CD8-positive, alpha-beta memory T cell (primary cell): ENCODE measurements at regions not wholly inside any gene's neighbourhood (a gene's known extent, or its start where the extent isn't known, plus 50 kb on each side); places are given as distances from the start of the nearest gene placed in this dataset.
"Not testable (repeated sequence)": the region's sequence is repeated elsewhere in the genome, so short reads cannot be mapped to it uniquely, and the experiment has no call there.

Experiments
- CTCF ChIA-PET: fragments of 350-600 bp; sonication (Branson Sonifier 250); formaldehyde crosslinking; loops from one replicate; lab custom pipeline; 2021; ENCODE audit warnings: antibody characterized with exemption; lab: Charles Lee
- POLR2A ChIA-PET: fragments of 350-600 bp; sonication (Branson Sonifier 250); formaldehyde crosslinking; loops from one replicate; lab custom pipeline; 2021; ENCODE audit warnings: antibody characterized with exemption; lab: Charles Lee
- DNase-seq, 5 donors: peaks; one replicate each; pipeline versions ENCODE4 v3.0.0 to v3.0.0-alpha.2; 2020 to 2022; ENCODE audit warnings: mixed read lengths in 1 of 5
- H3K27ac ChIP-seq: one replicate; pipeline ENCODE4 v1.7.0; 2013; ENCODE audit warnings: low read depth, mild to moderate bottlenecking, low read length, moderate library complexity
- H3K27me3 ChIP-seq: 2 replicates; pipeline ENCODE4 v1.7.0; 2013; ENCODE audit warnings: low read length, mild to moderate bottlenecking; ENCODE audit not compliant: insufficient read depth, poor library complexity, severe bottlenecking
- H3K36me3 ChIP-seq: 2 replicates; pipeline ENCODE4 v1.7.0; 2013; ENCODE audit warnings: mild to moderate bottlenecking, low read length, moderate library complexity; ENCODE audit not compliant: insufficient read depth
- H3K4me1 ChIP-seq: 2 replicates; pipeline ENCODE4 v1.7.0; 2013; ENCODE audit warnings: mild to moderate bottlenecking, low read length, moderate library complexity; ENCODE audit not compliant: insufficient read depth
- H3K4me3 ChIP-seq: 2 replicates; pipeline ENCODE4 v1.7.0; 2013; ENCODE audit warnings: mild to moderate bottlenecking, low read length
- H3K9me3 ChIP-seq: 2 replicates; pipeline ENCODE4 v1.7.0; 2013; ENCODE audit warnings: mild to moderate bottlenecking, low read length
- H3K27ac Mint-ChIP-seq, 8 donors: one replicate each; pipeline ENCODE4 v1.8.0; 2020 to 2021; ENCODE audit warnings: mixed read lengths in 8 of 8, mild to moderate bottlenecking in 6 of 8, inconsistent platforms in 3 of 8, moderate library complexity in 3 of 8
- H3K27me3 Mint-ChIP-seq, 2 donors: one replicate each; pipeline ENCODE4 v1.8.0; 2020 to 2021; ENCODE audit warnings: mixed read lengths in 2 of 2, mild to moderate bottlenecking in 1 of 2, moderate library complexity in 1 of 2
- H3K36me3 Mint-ChIP-seq, 3 donors: one replicate each; pipeline ENCODE4 v1.8.0; 2020 to 2021; ENCODE audit warnings: mixed read lengths in 3 of 3, inconsistent platforms in 1 of 3, mild to moderate bottlenecking in 1 of 3
- H3K4me1 Mint-ChIP-seq, 3 donors: one replicate each; pipeline ENCODE4 v1.8.0; 2020 to 2021; ENCODE audit warnings: mixed read lengths in 3 of 3, inconsistent platforms in 1 of 3, mild to moderate bottlenecking in 1 of 3
- H3K4me3 Mint-ChIP-seq, 7 donors: one replicate each; pipeline ENCODE4 v1.8.0; 2020 to 2021; ENCODE audit warnings: mixed read lengths in 7 of 7, mild to moderate bottlenecking in 6 of 7, moderate library complexity in 4 of 7, inconsistent platforms in 2 of 7
- H3K9me3 Mint-ChIP-seq, 5 donors: one replicate each; pipeline ENCODE4 v1.8.0; 2020 to 2022; ENCODE audit warnings: mixed read lengths in 5 of 5, mild to moderate bottlenecking in 3 of 5, moderate library complexity in 2 of 5, inconsistent platforms in 1 of 5

DNA sequence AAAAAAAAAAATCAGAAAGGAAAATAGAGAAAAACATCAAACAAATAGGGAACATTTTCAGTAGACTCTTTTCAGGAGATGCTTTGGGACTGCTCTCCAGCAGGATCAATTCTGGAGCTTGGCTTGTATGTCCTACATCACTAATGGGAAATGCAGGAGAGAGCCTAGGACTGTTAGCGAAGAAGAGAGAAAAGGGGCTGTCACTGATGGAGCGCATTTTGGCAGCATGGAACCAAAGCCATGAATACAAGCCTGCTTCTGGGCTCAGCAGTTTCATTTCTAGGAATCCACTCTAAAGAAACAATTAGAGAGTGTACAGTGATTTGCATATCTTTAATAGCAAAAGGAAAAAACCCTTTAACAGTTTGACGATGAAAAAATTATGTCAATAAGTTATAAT is 203.9 kb downstream of the NUFIP1 start:
- Mint-ChIP-seq H3K27me3 (peaks cover 0 to 5% of the 10 kb centered on the region in 2 donors), H3K36me3 (no peaks in the 10 kb centered on the region), H3K4me1 (no peaks in the 10 kb centered on the region), H3K4me3 (no peak overlapping the region), H3K9me3 (no peaks in the 10 kb centered on the region), H3K27ac (no peak overlapping the region)
- no peak for DNase-seq
- CTCF ChIA-PET, result no interaction called here
- POLR2A ChIA-PET, result no interaction called here
- Histone ChIP-seq H3K36me3 (no peaks in the 10 kb centered on the region), H3K4me1 (no peaks in the 10 kb centered on the region), H3K27ac (no peak overlapping the region), H3K9me3 (no peaks in the 10 kb centered on the region), H3K27me3 (no peaks in the 10 kb centered on the region), H3K4me3 (no peak overlapping the region)

GRCh38 chr13:44784708-44785080 is 204.6 kb downstream of the NUFIP1 start:
- peaks cover 0 to 6% of the 10 kb centered on the region in 2 donors for H3K27me3 Mint-ChIP-seq
- H3K27ac Mint-ChIP-seq, result no peak overlapping the region
- POLR2A ChIA-PET, result no interaction called here
- Histone ChIP-seq H3K9me3 (no peaks in the 10 kb centered on the region), H3K36me3 (no peaks in the 10 kb centered on the region), H3K27me3 (no peaks in the 10 kb centered on the region), H3K4me1 (no peaks in the 10 kb centered on the region), H3K27ac (no peak overlapping the region), H3K4me3 (no peak overlapping the region)
- no peak for DNase-seq
- no peaks in the 10 kb centered on the region for H3K36me3 Mint-ChIP-seq
- no peak overlapping the region for H3K4me3 Mint-ChIP-seq
- H3K4me1 Mint-ChIP-seq, result no peaks in the 10 kb centered on the region
- CTCF ChIA-PET, result no interaction called here
- no peaks in the 10 kb centered on the region for H3K9me3 Mint-ChIP-seq

GRCh38 chr13:44783994-44784707 is 205.1 kb downstream of the NUFIP1 start:
- Mint-ChIP-seq H3K36me3 (no peaks in the 10 kb centered on the region), H3K4me3 (no peak overlapping the region), H3K9me3 (no peaks in the 10 kb centered on the region), H3K27ac (no peak overlapping the region), H3K27me3 (peaks cover 0 to 6% of the 10 kb centered on the region in 2 donors), H3K4me1 (no peaks in the 10 kb centered on the region)
- DNase-seq, result no peak
- Histone ChIP-seq H3K9me3 (no peaks in the 10 kb centered on the region), H3K4me1 (no peaks in the 10 kb centered on the region), H3K36me3 (no peaks in the 10 kb centered on the region), H3K27ac (no peak overlapping the region), H3K27me3 (no peaks in the 10 kb centered on the region), H3K4me3 (no peak overlapping the region)
- CTCF ChIA-PET, result no interaction called here
- POLR2A ChIA-PET, result no interaction called here

DNA sequence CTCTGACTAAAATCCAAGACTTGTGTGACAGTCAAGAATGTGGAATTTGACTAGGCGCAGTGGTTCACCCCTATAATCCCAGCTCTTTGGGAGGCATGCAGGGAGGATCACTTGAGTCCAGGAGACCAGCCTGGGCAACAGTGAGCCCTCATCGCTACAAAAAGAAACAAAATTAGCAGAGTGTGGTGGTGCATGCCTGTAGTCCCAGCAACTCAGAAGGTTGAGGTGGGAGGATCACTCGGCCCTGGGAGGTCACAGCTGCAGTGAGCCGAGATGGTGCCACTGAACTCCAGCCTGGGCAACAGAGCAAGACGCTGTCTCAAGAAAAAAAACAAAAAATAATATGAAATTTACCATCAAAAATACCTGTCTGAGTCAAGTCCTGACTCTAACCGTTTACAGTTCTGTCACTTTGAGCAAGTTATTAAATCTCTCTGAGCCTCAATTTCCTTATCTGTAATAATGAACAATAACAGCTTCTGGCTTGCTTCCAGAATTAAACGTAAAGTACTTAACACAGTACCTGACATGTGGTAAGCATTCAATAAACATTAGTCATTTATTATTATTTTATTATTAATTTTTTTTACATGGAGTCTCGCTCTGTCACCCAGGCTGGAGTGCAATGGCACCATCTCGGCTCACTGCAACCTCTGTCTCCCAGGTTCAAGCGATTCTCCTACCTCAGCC is 204.6 kb upstream of the TSC22D1 start:
- H3K9me3 ChIP-seq, result no peaks in the 10 kb centered on the region
- no peak overlapping the region for H3K27ac ChIP-seq
- H3K4me1 Mint-ChIP-seq, result no peaks in the 10 kb centered on the region
- H3K27ac Mint-ChIP-seq, result no peak overlapping the region
- H3K36me3 ChIP-seq, result no peaks in the 10 kb centered on the region
- no peak overlapping the region for H3K4me3 Mint-ChIP-seq
- no peaks in the 10 kb centered on the region for H3K27me3 ChIP-seq
- ChIA-PET POLR2A (no interaction called here), CTCF (interaction anchor here (1.0 kb wide), 1 partner anchor 10 kb away, joined by 3 read pairs; no protein-coding TSS in a partner anchor)
- H3K9me3 Mint-ChIP-seq, result no peaks in the 10 kb centered on the region
- H3K36me3 Mint-ChIP-seq, result no peaks in the 10 kb centered on the region
- H3K4me3 ChIP-seq, result no peak overlapping the region
- H3K4me1 ChIP-seq, result no peaks in the 10 kb centered on the region
- H3K27me3 Mint-ChIP-seq, result peaks cover 3 to 6% of the 10 kb centered on the region in 2 donors
- DNase-seq, result no peak

- H3K27ac Mint-ChIP-seq, result no peak overlapping the region
- H3K4me1 ChIP-seq, result no peaks in the 10 kb centered on the region
- no peaks in the 10 kb centered on the region for H3K36me3 ChIP-seq
- no peaks in the 10 kb centered on the region for H3K27me3 ChIP-seq
- DNase-seq, result no peak
- no peaks in the 10 kb centered on the region for H3K9me3 Mint-ChIP-seq
- H3K4me1 Mint-ChIP-seq, result no peaks in the 10 kb centered on the region
- ChIA-PET CTCF (no interaction called here), POLR2A (no interaction called here)
- H3K27ac ChIP-seq, result no peak overlapping the region
- H3K27me3 Mint-ChIP-seq, result peaks cover 3 to 6% of the 10 kb centered on the region in 2 donors
- no peaks in the 10 kb centered on the region for H3K9me3 ChIP-seq
- no peaks in the 10 kb centered on the region for H3K36me3 Mint-ChIP-seq
- no peak overlapping the region for H3K4me3 ChIP-seq
- H3K4me3 Mint-ChIP-seq, result no peak overlapping the region
Measured at GRCh38 chr13:44778761-44779484, 202.8 kb upstream of the TSC22D1 start.

DNA sequence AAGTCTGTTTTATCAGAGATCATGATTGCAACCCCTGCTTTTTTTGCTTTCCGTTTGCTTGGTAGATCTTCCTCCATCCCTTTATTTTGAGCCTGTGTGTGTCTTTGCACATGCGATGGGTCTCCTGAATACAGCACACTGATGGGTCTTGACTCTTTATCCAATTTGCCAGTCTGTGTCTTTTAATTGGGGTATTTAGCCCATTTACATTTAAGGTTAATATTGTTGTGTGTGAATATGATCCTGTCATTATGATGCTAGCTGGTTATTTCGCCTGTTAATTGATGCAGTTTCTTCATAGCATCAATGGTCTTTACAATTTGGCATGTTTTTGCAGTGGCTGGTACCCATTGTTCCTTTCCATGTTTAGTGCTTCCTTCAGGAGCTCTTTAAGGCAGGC is 199.2 kb upstream of the TSC22D1 start:
- POLR2A ChIA-PET, DNase-seq, H3K36me3 Mint-ChIP-seq, H3K4me1 Mint-ChIP-seq, CTCF ChIA-PET, H3K27me3 Mint-ChIP-seq, H3K27me3 ChIP-seq, H3K4me1 ChIP-seq, H3K4me3 Mint-ChIP-seq, H3K36me3 ChIP-seq, H3K27ac ChIP-seq, H3K9me3 ChIP-seq, H3K9me3 Mint-ChIP-seq, H3K4me3 ChIP-seq, H3K27ac Mint-ChIP-seq: not testable (repeated sequence)

- H3K9me3 Mint-ChIP-seq, result no peaks in the 10 kb centered on the region
- no peaks in the 10 kb centered on the region for H3K9me3 ChIP-seq
- POLR2A ChIA-PET, result interaction anchor here (0.7 kb wide), 1 partner anchor 187 kb away, joined by 4 read pairs; no protein-coding TSS in a partner anchor
- no peak overlapping the region for H3K27ac Mint-ChIP-seq
- H3K4me3 Mint-ChIP-seq, result no peak overlapping the region
- no peaks in the 10 kb centered on the region for H3K36me3 ChIP-seq
- H3K4me1 ChIP-seq, result peaks cover 6% of the 10 kb centered on the region
- no peak for DNase-seq
- peaks cover 18 to 25% (median 20%) of the 10 kb centered on the region in 3 donors for H3K4me1 Mint-ChIP-seq
- H3K36me3 Mint-ChIP-seq, result no peaks in the 10 kb centered on the region
- no peak overlapping the region for H3K27ac ChIP-seq
- H3K27me3 Mint-ChIP-seq, result peaks cover 0 to 4% of the 10 kb centered on the region in 2 donors
- H3K27me3 ChIP-seq, result no peaks in the 10 kb centered on the region
- H3K4me3 ChIP-seq, result no peak overlapping the region
- CTCF ChIA-PET, result no interaction called here
Measured at GRCh38 chr13:44770951-44771350, 194.8 kb upstream of the TSC22D1 start.

DNA sequence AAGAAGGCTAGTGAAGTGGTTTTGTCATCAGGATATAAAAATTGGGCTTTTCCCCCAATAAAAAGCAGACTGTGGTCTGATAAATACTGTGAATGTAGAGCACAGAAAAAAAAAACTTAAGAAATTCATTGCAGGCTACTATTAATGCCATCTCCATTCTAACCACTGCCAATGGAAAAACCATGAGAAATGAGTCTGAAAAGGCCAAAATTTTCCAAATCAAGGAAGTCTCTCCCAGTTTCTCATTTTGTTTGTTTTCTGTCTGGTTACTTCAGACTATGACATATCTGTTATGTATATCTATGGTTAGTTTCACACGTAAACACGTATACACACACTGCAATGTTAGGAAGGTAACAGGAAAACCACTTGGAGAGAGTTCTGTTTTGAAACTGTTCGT is 193.6 kb upstream of the TSC22D1 start:
- H3K27ac ChIP-seq, result no peak overlapping the region
- CTCF ChIA-PET, result no interaction called here

More for the DNA sequence above, 193.6 kb upstream of the TSC22D1 start:
- peaks cover 18 to 25% (median 20%) of the 10 kb centered on the region in 3 donors for H3K4me1 Mint-ChIP-seq
- H3K27ac Mint-ChIP-seq, result no peak overlapping the region
- Histone ChIP-seq H3K4me3 (no peak overlapping the region), H3K27me3 (no peaks in the 10 kb centered on the region), H3K4me1 (peaks cover 6% of the 10 kb centered on the region), H3K9me3 (no peaks in the 10 kb centered on the region), H3K36me3 (no peaks in the 10 kb centered on the region)
- no peak overlapping the region for H3K4me3 Mint-ChIP-seq
- H3K9me3 Mint-ChIP-seq, result no peaks in the 10 kb centered on the region
- no peak for DNase-seq
- peaks cover 0 to 3% of the 10 kb centered on the region in 2 donors for H3K27me3 Mint-ChIP-seq
- POLR2A ChIA-PET, result no interaction called here
- H3K36me3 Mint-ChIP-seq, result no peaks in the 10 kb centered on the region
